IMR-90 (cell line): ENCODE measurements at regions not wholly inside any gene's neighbourhood (a gene's known extent, or its start where the extent isn't known, plus 50 kb on each side); places are given as distances from the start of the nearest gene placed in this dataset.

Experiments used
- ATAC-seq: fragments of 200-7000 bp; cut with Tn5 transposase; 2 replicates; pipeline ENCODE4 v1.9.1; 2020; ENCODE audit warnings: low read depth, mild to moderate bottlenecking, moderate library complexity
- BruUV-seq: library from RNA; stranded (reverse); fragments of 400-500 nt; replicated peaks from 2 replicates; lab custom pipeline; 2021; lab: Mats Ljungman, UMichigan
- CTCF ChIA-PET: fragments of 300-600 bp; formaldehyde crosslinking; extraction: SDS; loops from one replicate; lab custom pipeline; 2021; ENCODE audit warnings: antibody characterized with exemption; lab: Yijun Ruan, JAX
- POLR2A ChIA-PET: fragments of 300-600 bp; sonication (Branson Sonifier 250); formaldehyde crosslinking; loops from one replicate; lab custom pipeline; 2022; ENCODE audit warnings: antibody characterized with exemption; ENCODE audit not compliant: unreplicated experiment; lab: Charles Lee
- DNase-seq: peaks from one replicate; pipeline ENCODE4 v3.0.0; 2013
- H2AFZ ChIP-seq: replicated peaks from 2 replicates; pipeline ENCODE3; 2013; ENCODE audit warnings: low read length, mild to moderate bottlenecking; ENCODE audit not compliant: poor library complexity
- H2AK5ac ChIP-seq: 2 replicates; pipeline ENCODE4 v1.6.1; 2013; ENCODE audit warnings: low read depth, low read length, inconsistent platforms
- H2AK9ac ChIP-seq: replicated peaks from 2 replicates; pipeline ENCODE3; 2013; ENCODE audit warnings: mild to moderate bottlenecking, low read depth, low read length, moderate library complexity; ENCODE audit not compliant: poor library complexity
- H2BK120ac ChIP-seq: 2 replicates; pipeline ENCODE4 v1.6.1; 2013; ENCODE audit warnings: low read depth, low read length, inconsistent platforms
- H2BK15ac ChIP-seq: 3 replicates; pipeline ENCODE4 v1.6.1; 2013; ENCODE audit warnings: low read depth, low read length, inconsistent platforms
- H2BK20ac ChIP-seq: 2 replicates; pipeline ENCODE4 v1.6.1; 2013; ENCODE audit warnings: low read depth, mild to moderate bottlenecking, inconsistent platforms, low read length, moderate library complexity
- H2BK5ac ChIP-seq: 2 replicates; pipeline ENCODE4 v1.6.1; 2013; ENCODE audit warnings: mild to moderate bottlenecking, low read depth, low read length, inconsistent platforms; ENCODE audit not compliant: poor library complexity, severe bottlenecking
- H3K14ac ChIP-seq: replicated peaks from 2 replicates; pipeline ENCODE4 v1.6.1; 2013; ENCODE audit warnings: low read depth, low read length, inconsistent platforms
- H3K18ac ChIP-seq: 2 replicates; pipeline ENCODE4 v1.6.1; 2013; ENCODE audit warnings: low read depth, low read length, control low read depth
- H3K23ac ChIP-seq: 2 replicates; pipeline ENCODE4 v1.6.1; 2013; ENCODE audit warnings: low read depth, low read length, inconsistent platforms
- H3K27ac ChIP-seq: 2 replicates; pipeline ENCODE4 v1.5.1; 2013; ENCODE audit warnings: mild to moderate bottlenecking, control low read depth, low read length; ENCODE audit not compliant: insufficient read depth
- H3K27me3 ChIP-seq: 2 replicates; pipeline ENCODE4 v1.6.1; 2013; ENCODE audit warnings: low read length; ENCODE audit not compliant: control insufficient read depth, insufficient read depth
- H3K36me3 ChIP-seq: 2 replicates; pipeline ENCODE4 v1.6.1; 2013; ENCODE audit warnings: low read length, mixed read lengths; ENCODE audit not compliant: control insufficient read depth, insufficient read depth
- H3K4ac ChIP-seq: 2 replicates; pipeline ENCODE4 v1.6.1; 2013; ENCODE audit warnings: low read depth, low read length, inconsistent platforms
- H3K4me1 ChIP-seq: 2 replicates; pipeline ENCODE4 v1.6.1; 2013; ENCODE audit warnings: low read length, mixed read lengths; ENCODE audit not compliant: control insufficient read depth, insufficient read depth
- H3K4me2 ChIP-seq: 2 replicates; pipeline ENCODE4 v1.6.1; 2013; ENCODE audit warnings: low read depth, mild to moderate bottlenecking, control low read depth, low read length, moderate library complexity
- H3K4me3 ChIP-seq: 2 replicates; pipeline ENCODE4 v1.5.1; 2013; ENCODE audit warnings: low read depth, mild to moderate bottlenecking, control low read depth, low read length, moderate library complexity; ENCODE audit not compliant: insufficient read depth
- H3K56ac ChIP-seq: 2 replicates; pipeline ENCODE4 v1.6.1; 2013; ENCODE audit warnings: low read length, inconsistent platforms; ENCODE audit not compliant: insufficient read depth; ENCODE audit errors: extremely low read depth
- H3K79me1 ChIP-seq, 2 experiments: 2 replicates each; pipeline ENCODE4 v1.6.1; 2013; ENCODE audit warnings: low read length in 2 of 2, inconsistent platforms in 1 of 2, low read depth in 1 of 2
- H3K9ac ChIP-seq: 2 replicates; pipeline ENCODE4 v1.6.1; 2013; ENCODE audit warnings: low read depth, low read length, control low read depth
- H3K9me1 ChIP-seq: 2 replicates; pipeline ENCODE4 v1.6.1; 2013; ENCODE audit warnings: low read length, inconsistent platforms; ENCODE audit not compliant: insufficient read depth
- H3K9me3 ChIP-seq: 2 replicates; pipeline ENCODE4 v1.6.1; 2013; ENCODE audit warnings: low read length; ENCODE audit not compliant: control insufficient read depth, insufficient read depth
- H4K20me1 ChIP-seq: 2 replicates; pipeline ENCODE4 v1.6.1; 2013; ENCODE audit warnings: low read length, inconsistent platforms; ENCODE audit not compliant: insufficient read depth
- H4K5ac ChIP-seq: 2 replicates; pipeline ENCODE4 v1.6.1; 2013; ENCODE audit warnings: mild to moderate bottlenecking, low read depth, low read length, control low read depth
- H4K8ac ChIP-seq, 2 experiments: 2 replicates each; pipeline ENCODE4 v1.6.1; 2013; ENCODE audit warnings: low read depth in 2 of 2, low read length in 2 of 2, control low read depth in 1 of 2, inconsistent platforms in 1 of 2
- H4K91ac ChIP-seq: 2 replicates; pipeline ENCODE4 v1.6.1; 2013; ENCODE audit warnings: low read depth, low read length, inconsistent platforms; ENCODE audit not compliant: insufficient read depth
- BHLHE40 ChIP-seq: fragments of 150-350 bp; IDR thresholded peaks from 2 replicates; pipeline ENCODE4 v1.6.1; 2016; ENCODE audit warnings: mild to moderate bottlenecking, low read depth, low read length
- CHD1 ChIP-seq: IDR thresholded peaks from 2 replicates; pipeline ENCODE4 v1.6.1; 2012; ENCODE audit warnings: low read depth, low read length, improper control_type of control experiment
- FOS ChIP-seq: fragments of 150-350 bp; IDR thresholded peaks from 2 replicates; pipeline ENCODE4 v1.6.1; 2016; ENCODE audit warnings: low read depth, low read length
- MAFK ChIP-seq: IDR thresholded peaks from 2 replicates; pipeline ENCODE4 v1.6.1; 2012; ENCODE audit warnings: low read depth, low read length, improper control_type of control experiment
- MAZ ChIP-seq: IDR thresholded peaks from 2 replicates; pipeline ENCODE4 v1.6.1; 2012; ENCODE audit warnings: low read depth, mild to moderate bottlenecking, low read length, improper control_type of control experiment, moderate library complexity, borderline replicate concordance
- POLR2A ChIP-seq: IDR thresholded peaks from 2 replicates; pipeline ENCODE4 v1.6.1; 2012; ENCODE audit warnings: mild to moderate bottlenecking, low read depth, low read length
- RAD21 ChIP-seq: IDR thresholded peaks from 2 replicates; pipeline ENCODE4 v1.6.1; 2012; ENCODE audit warnings: low read length, improper control_type of control experiment
- RCOR1 ChIP-seq: IDR thresholded peaks from 2 replicates; pipeline ENCODE4 v1.6.1; 2012; ENCODE audit warnings: mild to moderate bottlenecking, low read length, improper control_type of control experiment; ENCODE audit not compliant: insufficient replicate concordance
- SMC3 ChIP-seq: fragments of 150-350 bp; IDR thresholded peaks from 2 replicates; pipeline ENCODE4 v1.6.1; 2016; ENCODE audit warnings: low read depth, mild to moderate bottlenecking, antibody characterized with exemption, low read length, moderate library complexity
- WGBS, 2 experiments: methylation state at CpG; one replicate each; pipeline versions ENCODE4 v1.1.5 to v1.1.7; 2013; ENCODE audit warnings: missing lambda C conversion rate in 2 of 2; ENCODE audit not compliant: insufficient read length in 1 of 2; ENCODE audit errors: extremely low coverage in 2 of 2; 5-methylcytosine and 5-hydroxymethylcytosine counted together
- dilution Hi-C: fragments of 300-500 bp; cut with HindIII; formaldehyde crosslinking; loops from one replicate; pipeline ENCODE4 v1.14.3; 2018; ENCODE audit warnings: low sequenced_read_pairs; ENCODE audit not compliant: unreplicated experiment
- in situ Hi-C: fragments of 300-500 bp; cut with MboI; formaldehyde crosslinking; loops from 3 replicates; pipeline ENCODE4 v1.14.3; 2019; ENCODE audit warnings: low sequenced_read_pairs, inconsistent platforms, mixed read lengths
- intact Hi-C: fragments of 100-400 bp; cut with micrococcal nuclease; formaldehyde crosslinking; loops from 2 replicates; pipeline ENCODE4 v1.10.0; 2022
- TF ChIP-seq, protein P1 (sequence below): conservative IDR thresholded peaks from 2 replicates; pipeline ENCODE4 v1.5.1; 2012; ENCODE audit warnings: mild to moderate bottlenecking, low read depth, low read length, improper control_type of control experiment
- TF ChIP-seq, protein P2 (sequence below): fragments of 150-350 bp; IDR thresholded peaks from 2 replicates; pipeline ENCODE4 v1.6.1; 2016; ENCODE audit warnings: low read depth, mild to moderate bottlenecking, low read length, moderate library complexity, borderline replicate concordance

DNA sequence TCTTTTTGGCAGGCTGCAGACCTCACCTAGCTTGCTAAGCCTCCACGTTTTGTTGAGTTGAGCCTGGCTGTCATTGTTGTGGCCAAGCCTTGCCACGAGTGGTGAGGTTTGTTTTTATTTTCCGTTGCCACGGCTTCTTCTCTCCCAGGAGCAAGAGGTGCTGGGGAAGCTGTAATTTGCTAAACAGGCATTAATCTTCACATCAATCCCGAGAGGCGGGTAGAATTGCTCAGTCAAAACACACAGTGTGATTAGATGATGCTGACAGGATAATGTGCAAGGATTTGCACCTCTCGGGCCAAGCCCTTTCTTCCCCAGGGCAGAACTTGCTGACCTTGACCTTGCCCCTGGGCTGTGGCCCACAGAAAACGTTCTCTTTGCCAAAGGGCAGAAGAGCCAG lies 72.2 kb upstream of the ATP6AP2 start:
- no peak for ATAC-seq
- no peak for TF ChIP-seq POLR2A
- no peak for TF ChIP-seq MAZ
- TF ChIP-seq FOS, result no peak
- TF ChIP-seq, protein P1, sequence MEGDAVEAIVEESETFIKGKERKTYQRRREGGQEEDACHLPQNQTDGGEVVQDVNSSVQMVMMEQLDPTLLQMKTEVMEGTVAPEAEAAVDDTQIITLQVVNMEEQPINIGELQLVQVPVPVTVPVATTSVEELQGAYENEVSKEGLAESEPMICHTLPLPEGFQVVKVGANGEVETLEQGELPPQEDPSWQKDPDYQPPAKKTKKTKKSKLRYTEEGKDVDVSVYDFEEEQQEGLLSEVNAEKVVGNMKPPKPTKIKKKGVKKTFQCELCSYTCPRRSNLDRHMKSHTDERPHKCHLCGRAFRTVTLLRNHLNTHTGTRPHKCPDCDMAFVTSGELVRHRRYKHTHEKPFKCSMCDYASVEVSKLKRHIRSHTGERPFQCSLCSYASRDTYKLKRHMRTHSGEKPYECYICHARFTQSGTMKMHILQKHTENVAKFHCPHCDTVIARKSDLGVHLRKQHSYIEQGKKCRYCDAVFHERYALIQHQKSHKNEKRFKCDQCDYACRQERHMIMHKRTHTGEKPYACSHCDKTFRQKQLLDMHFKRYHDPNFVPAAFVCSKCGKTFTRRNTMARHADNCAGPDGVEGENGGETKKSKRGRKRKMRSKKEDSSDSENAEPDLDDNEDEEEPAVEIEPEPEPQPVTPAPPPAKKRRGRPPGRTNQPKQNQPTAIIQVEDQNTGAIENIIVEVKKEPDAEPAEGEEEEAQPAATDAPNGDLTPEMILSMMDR, result no peak
- TF ChIP-seq RAD21, result no peak
- TF ChIP-seq, protein P2, sequence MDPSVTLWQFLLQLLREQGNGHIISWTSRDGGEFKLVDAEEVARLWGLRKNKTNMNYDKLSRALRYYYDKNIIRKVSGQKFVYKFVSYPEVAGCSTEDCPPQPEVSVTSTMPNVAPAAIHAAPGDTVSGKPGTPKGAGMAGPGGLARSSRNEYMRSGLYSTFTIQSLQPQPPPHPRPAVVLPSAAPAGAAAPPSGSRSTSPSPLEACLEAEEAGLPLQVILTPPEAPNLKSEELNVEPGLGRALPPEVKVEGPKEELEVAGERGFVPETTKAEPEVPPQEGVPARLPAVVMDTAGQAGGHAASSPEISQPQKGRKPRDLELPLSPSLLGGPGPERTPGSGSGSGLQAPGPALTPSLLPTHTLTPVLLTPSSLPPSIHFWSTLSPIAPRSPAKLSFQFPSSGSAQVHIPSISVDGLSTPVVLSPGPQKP, result no peak
- no peak for TF ChIP-seq SMC3
- TF ChIP-seq BHLHE40, result no peak
- no peak for TF ChIP-seq MAFK
- TF ChIP-seq RCOR1, result no peak
- no peak for TF ChIP-seq CHD1
- Histone ChIP-seq H2BK20ac (no peak overlapping the region), H3K27me3 (peaks cover 11% of the 10 kb centered on the region; the same call in 1 of the 2 replicates), H2AK9ac (no peak overlapping the region), H2AK5ac (no peak overlapping the region), H3K79me1 (no peaks in the 10 kb centered on the region), H3K14ac (no peak overlapping the region), H4K91ac (no peak overlapping the region), H3K9me1 (no peaks in the 10 kb centered on the region), H3K36me3 (no peaks in the 10 kb centered on the region), H2BK15ac (no peak overlapping the region), H4K5ac (no peak overlapping the region), H3K4ac (no peak overlapping the region), H3K9ac (no peak overlapping the region), H3K18ac (no peak overlapping the region), H3K9me3 (peaks cover 1% of the 10 kb centered on the region; the same call in 1 of the 2 replicates), H3K23ac (no peak overlapping the region), H3K4me1 (0 out of 2 replicates have a peak, but pooled peaks cover 1% of the 10 kb centered on the region), H3K4me2 (no peak overlapping the region), H4K8ac (no peak overlapping the region), H2BK120ac (no peak overlapping the region), H3K4me3 (no peak overlapping the region), H4K20me1 (no peaks in the 10 kb centered on the region), H2AFZ (no peak overlapping the region), H2BK5ac (no peak overlapping the region), H3K56ac (no peak overlapping the region), H3K27ac (no peak overlapping the region)
- no TSS peak for BruUV-seq
- no CpG with 5 or more reads among the region's 8 CpGs for WGBS, 2 experiments
- POLR2A ChIA-PET, result no interaction called here
- dilution Hi-C loops, result no loop called here
- in situ Hi-C loops, result no loop called here
- intact Hi-C loops, result no loop called here
- CTCF ChIA-PET, result no interaction called here
- no peak for DNase-seq
